Effector CD8-positive, alpha-beta T cell (primary cell): ENCODE measurements at regions not wholly inside any gene's neighbourhood (a gene's known extent, or its start where the extent isn't known, plus 50 kb on each side); places are given as distances from the start of the nearest gene placed in this dataset.

ENCODE experiments used
- DNase-seq: peaks from one replicate; lab custom pipeline; 2025; lab: John Stamatoyannopoulos, UW

DNA sequence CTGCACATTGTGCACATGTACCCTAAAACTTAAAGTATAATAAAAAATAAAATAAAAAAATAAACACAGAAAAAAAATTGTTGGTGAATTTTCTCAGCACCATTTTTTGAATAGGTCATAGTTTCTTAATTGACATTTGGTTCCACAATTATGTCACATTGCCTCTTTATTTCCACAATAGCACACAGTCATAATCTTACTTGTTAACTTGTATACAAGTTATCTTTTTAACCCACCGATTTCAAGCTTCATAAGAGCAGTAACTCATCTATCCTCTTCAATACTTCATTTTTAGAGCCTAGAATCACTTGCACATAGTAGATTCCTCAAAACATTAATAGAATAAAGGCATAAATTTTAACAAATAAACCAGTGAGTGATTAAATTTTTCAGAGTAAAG lies 1425.1 kb upstream of the LRRTM3 start:
- DNase-seq: no peak

DNA sequence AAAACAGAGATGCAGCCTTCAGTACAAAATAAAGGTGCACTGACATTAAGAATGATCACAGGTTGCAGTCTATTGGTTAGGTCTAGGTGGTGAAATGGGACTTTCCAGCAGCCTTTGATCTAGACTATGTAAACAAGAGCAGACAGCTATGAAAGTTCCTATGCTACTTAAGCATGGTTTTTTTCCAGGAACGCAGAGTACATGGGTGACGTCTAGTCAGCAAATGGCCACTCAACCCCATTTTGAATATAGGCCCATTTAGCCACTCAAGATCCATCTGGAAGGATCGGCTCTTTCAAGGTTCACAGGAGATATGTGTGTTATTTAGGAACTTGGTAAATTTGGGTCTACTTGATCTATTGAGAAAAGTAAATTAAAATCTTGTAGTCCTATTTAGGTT lies 1424.6 kb upstream of the LRRTM3 start:
- no peak for DNase-seq

DNA sequence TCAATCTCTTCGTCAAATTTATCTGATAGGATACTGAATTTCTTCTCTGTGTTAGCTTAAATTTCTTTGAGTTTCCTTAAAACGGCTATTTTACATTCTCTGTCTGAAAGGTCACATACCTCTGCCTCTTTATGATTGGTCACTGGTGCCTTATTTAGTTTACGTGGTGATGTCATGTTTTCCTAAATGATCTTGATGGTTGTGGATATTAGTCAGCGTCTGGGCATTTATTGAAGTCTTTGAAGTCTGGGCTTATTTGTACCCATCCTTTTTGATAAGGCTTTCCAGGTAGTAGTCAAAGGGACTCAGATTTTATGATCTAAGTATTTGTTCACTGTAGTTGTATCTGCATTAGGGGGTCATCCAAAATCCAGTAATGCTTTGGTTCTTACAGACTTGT lies 1407.5 kb upstream of the LRRTM3 start:
- no peak for DNase-seq

DNA sequence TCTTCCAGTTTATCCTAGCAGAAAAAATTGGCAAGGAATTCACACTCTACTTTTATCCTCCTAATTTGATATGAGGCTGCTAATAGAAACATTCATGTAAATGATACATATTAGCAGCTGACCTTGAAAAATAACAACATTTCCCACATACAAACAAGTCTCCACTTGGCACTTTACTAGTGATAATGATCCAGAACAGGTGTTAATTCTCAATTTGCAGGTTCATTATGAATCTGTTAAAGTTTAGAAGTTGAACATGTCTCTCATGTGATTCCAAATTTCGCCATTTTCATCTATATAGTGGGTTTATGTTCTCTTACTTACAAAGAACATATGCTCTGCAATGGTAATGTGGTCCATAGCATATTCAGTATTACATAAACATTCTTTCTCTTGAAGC lies 1396.8 kb upstream of the LRRTM3 start:
- no peak for DNase-seq

DNA sequence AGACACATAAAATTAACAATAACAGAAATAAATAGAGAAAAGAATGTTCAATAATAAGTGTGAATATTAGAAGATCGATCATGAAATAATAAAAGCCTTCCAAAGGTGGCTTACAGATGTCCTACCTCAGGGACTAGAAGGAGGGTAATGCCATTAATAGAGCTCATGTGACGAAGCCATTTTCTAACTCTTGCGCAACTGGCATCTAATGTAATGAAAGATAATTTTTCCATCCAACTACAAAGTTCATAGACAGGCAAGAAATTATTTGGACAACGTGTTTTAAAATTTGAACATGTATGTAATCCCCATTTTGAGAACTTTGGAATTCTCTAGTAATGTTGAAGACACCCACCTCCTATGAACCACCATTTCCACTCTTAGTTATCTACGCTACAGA lies 1394.3 kb upstream of the LRRTM3 start:
- no peak for DNase-seq

DNA sequence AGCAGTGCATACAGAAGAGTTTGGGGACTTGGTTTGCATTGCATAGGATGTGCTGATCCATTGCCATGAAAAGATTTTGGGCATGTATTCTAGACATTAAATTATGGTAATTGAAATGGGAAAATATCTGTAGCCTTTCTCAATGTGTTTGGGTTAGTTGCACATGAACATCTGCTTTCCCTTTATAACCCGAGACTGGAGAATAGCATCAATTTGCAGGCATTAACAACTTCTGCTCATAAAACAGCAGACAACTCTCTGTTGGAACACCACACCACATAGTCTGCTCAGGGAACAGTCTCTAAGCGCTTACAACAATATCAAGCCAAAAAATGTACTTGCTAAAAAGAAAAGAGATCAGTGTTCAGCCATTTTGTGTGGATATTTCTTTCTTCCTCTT lies 1391.1 kb upstream of the LRRTM3 start:
- DNase-seq: no peak

DNA sequence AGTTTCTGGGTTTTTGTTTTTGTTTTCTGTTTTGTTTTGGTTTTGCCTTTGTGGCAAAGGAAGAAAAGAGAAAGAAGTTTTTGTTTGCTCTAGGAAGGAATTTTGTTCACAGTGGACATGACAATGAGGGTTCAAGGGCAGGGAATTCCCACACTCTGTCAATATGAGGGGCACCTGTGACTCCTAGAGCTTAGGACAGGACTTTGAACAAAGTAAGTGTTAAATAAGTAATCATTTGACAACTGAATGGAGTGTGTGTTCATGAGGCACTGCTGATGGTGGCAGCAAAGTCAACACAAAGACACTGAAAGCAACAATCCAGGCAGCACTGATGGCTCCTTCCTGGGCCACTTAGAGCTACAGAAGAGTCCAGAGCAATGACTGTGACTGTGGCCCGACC lies 1381.1 kb upstream of the LRRTM3 start:
- DNase-seq: no peak

DNA sequence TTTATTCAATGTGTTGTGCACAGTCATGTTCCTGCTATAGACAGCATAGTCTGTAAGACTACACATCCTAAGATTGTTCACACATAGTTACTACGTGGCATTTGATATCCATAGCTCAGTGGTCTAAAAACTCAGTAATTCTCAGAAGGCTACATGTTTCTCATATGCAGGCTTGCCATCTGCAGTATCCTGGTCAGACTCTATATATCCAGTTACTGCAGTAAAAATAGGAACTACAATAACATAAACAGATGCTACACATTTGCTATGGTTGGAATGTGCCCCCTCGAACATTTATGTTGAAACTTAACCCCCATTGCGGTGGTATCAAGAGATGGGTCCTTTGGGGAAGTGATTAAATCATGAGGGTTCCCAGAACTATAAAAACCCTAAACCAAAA lies 1377.8 kb upstream of the LRRTM3 start:
- no peak for DNase-seq

DNA sequence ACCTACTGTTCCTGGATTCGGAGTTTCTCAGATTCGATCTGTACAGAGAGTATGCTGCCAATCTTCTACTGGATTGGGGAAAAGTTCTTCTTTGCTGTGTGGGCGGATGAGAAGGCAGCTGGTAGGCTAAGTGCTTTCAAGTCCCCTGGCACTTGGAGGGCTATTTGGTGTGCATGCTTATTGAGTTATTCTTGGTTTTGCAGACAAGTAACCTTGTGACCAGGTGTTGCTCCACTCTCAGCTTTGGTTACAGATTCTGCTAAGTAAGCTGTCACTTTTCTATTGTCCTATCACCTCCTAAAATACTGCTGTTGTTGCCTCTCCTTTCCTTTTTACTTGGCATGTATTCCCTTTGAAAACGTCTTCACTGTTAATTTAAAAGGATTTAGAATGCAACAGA lies 1375.1 kb upstream of the LRRTM3 start:
- DNase-seq: no peak

DNA sequence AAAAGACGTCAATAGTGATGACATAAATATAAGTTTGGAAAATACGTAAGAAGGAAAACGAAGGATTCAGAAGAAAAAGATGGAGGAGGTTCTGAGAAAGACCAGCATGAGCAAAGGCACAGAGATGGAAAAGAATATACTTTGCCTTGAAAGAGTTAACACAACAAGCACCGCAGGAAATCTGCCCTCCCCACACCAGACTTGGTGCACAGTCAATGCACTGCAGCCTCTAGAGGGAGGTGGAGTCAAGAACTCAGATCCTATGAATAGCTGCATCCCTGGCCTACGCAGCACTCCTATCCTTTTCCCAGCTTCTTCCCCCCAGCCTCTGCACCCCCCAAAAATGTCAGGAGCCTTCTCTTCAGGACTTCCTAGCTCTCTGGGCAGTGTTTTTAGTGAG lies 1370.6 kb upstream of the LRRTM3 start:
- no peak for DNase-seq

DNA sequence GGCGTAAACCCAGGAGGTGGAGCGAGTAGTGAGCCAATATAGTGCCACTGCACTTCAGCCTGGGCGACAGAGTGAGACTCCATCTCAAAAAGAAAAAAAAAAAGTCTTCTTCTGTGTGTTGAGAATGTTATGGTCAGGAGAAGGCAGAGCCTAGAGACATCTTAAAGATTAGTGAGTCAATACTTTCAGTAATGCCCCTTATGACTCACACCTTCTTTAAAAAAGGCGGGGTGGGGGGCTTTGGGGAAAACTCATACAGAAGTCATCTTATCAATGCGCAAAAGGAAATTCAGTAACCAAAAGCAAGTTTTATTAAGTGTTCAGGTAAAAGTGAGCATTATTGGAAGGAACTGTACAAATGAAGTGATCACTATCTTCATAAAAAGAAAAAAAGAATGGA lies 1369.8 kb upstream of the LRRTM3 start:
- DNase-seq: no peak

DNA sequence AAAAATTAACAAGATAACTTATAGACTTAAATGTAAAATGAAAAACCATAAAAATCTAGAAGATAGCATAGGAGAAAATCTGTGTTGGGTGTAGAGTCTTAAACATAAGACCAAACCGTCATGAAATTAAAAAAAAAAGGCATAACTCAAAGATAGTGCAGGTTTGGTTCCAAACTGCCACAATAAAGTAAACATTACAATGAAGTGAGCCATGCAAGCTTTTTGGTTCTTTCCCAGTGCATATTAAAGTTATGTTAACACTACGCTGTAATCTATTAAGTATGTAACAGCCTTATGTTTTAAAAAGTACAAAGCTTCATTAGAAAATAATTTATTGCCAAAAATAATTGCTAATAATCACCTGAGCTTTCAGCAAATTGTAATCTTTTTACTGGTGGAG lies 1366.5 kb upstream of the LRRTM3 start:
- no peak for DNase-seq

DNA sequence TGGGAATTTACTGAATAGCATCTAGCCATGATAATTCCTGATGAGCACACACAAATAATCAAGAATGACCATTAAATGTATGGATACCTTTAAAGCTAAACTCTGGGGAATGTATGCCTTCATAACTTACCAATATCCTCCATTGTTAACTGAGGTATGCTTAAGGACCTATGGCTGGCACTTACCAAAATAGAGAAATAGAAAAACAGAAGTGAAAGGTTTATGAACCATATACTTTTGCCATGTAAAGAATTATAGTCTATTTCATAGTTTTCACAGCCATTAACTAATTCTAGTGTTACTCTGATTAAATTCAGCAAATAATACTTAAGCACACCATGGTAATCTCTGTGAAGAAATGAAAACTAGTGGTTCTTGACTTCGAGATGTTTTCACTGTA lies 1360.6 kb upstream of the LRRTM3 start:
- DNase-seq: no peak

DNA sequence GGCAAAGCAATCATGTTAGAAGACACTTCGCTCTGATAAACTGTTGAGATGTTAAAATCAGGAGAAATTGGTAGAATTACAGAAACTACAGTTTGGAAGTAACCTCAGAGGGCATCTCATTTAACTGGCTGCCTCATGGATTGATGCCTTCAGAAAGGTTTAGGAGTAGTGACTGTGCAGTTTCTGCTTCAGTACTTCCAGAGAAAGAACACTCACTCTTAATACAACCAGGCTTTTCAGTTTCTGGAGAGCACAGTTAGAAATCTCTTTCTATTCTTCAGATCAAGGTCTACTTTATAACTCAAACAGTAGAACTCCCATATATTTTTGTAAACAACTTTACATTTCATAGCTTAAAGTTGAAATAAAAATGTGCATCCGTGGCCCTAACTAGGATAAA lies 1358.9 kb upstream of the LRRTM3 start:
- no peak for DNase-seq

DNA sequence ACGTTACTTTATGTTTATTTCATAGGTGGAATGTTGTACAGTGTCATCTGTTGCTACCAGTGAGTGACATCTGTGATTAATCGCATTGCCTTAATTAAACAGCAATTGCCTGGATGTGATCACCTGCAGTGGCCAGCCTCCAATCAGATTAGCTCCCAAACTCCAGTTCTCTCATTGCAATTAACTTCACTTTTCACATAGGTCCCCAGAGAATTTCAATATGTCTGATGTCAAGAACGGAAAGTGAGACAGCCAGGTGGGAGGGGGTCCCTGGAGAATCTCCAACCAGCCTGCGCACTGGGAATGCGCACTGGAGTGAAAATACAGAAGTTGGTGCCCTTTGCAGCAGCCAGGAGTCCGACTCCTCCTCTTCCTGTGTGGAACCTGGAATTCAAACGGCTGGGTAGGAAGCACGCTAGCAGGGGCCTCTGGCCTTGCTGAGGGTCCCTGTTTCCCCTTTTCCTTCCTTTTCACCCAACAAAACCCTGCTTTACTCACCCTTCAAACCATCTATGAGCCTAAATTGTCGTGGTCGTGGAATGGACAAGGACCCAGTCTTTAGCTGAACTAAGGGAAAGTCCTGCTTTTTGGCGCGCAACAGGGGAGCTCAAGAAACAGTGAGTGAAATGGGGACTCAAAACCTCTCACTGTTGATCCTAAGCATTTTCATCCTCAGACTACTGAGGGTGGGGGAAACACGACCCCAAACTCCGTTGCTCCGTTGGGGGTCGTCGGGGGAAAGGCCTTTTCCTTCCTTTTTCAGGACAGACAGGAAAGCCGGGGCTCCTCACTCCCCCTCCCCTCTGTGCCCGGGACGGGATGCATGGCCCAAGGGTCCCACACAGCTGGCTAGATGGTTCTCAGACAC lies 1355.5 kb upstream of the LRRTM3 start:
- DNase-seq: no peak

DNA sequence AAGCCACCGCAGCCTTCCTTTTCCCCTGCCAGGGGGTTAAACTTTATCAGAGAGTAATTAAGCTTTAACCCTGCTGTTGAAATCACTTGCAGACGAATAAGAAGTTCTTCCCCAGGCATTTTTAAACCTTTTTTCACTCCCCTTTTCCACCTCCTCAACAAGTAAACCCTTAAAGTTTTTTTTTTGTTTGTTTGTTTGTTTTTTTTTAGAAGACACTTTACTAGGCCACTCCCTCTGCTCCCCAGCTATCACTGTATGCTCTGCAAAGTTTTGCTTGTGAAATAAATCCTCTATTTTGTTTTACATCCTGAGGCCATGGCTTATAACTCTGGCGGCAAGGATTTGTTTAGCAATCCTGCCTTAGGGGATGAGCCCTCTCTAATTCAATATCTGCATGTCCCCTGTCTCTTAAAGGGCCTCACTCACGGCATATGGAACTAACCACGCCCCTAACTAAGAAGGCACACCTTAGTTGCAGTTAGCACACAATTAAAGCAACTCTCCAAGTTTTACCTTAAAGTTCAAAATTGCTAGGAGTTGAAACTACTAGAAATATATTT lies 1354.7 kb upstream of the LRRTM3 start:
- no peak for DNase-seq

DNA sequence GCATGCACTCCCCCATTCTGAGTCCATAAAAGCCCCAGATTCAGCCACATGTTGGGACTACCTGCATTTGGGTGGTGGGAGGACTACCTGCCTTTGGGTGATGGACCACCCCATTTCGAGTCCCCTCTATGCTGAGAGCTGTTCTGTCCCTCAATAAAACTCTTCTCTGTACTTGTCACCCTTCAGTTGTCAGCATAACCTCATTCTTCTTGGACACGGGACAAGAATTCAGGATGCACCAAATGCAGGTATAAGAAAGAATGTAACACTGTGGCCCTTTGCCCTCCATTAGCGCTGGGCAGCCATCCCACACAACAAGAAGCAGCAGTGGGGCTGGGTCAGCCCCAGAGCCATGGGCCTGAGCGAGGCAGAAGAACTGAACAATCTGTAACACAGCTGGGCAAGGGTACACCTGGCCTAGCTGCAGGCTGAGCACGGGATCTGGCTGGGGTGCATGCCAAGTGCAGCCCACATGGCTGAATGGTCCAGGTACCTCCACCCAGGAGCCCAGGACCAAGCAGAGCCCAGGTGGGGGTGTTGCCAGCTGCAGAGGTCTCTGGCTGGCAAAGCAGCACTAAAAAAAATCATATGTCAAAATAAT lies 1344.3 kb upstream of the LRRTM3 start:
- no peak for DNase-seq

DNA sequence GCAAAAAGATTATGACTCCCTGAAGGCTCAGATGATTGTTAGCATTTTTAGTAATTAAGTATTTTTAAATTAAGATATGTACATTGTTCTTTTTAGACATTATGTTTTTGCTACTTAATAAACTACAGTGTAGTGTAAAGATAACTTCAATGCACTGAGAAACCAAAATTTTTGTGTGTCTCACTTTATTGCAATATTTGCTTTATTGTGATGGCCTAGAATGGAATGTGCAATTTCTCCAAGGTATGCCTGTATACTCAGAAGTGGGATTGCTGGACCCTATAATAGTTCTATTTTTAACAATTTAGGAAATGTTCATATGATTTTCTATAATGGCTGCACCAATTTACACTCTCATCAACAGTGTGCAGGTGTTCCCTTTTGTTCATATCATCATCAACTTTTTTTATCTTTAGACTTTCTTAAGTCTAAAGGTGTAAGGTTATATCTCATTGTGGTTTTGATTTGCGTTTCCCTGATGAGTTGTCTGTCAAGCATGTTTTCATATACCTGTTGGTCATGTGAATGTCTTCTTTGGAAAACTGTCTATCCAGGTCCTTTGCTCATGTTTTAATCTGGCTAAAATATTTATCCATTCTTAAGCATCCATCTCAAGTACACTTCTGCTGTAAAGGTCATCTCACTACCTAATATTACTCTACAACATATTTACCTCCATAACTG lies 1323.5 kb upstream of the LRRTM3 start:
- DNase-seq: no peak

DNA sequence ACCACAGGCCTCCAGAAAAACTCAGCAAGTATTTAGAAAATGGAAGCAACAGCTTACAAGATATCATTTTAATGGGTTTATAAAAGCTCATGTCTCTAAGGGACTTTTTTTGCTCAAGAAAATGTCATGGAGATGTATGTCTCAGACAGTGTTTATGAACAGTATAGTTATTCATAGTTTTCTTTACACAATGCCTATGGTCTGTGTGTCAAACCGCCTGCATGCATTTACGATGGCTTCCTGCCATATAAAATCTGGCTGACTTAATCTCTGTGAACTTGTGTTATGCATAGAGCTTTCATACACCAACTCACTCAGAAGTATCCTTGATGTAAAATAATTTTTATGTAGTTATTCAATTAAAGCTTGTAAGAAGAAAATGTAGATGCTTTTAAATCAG lies 1314.2 kb upstream of the LRRTM3 start:
- no peak for DNase-seq

DNA sequence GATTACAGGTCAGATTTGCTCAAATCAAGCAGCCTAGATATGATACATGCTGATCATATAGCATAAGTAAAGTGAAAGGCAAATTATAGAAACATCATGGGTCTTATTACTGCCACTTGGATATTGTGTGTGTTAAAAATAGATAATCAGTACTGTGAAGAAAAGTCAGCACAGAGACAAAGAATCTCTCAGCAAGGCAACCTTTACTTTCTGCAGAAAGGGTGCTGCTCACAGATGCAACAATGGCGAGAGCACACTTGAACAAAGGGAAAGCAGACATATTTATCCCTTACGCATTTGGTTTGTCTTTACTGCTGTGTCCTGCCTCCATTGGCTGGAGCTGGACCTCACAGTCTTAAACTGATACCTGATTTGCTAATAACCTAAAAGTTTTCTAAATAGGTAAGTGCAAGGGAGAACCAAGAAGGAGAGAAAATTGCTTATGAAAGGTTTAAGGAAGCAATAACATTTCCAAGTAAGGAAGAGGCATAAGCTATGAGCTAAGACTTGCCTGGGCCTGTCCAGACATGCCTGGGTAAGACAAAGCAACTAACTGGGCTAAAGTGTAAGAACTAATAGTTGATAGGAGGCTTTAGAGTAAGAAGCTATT lies 1310.8 kb upstream of the LRRTM3 start:
- no peak for DNase-seq

DNA sequence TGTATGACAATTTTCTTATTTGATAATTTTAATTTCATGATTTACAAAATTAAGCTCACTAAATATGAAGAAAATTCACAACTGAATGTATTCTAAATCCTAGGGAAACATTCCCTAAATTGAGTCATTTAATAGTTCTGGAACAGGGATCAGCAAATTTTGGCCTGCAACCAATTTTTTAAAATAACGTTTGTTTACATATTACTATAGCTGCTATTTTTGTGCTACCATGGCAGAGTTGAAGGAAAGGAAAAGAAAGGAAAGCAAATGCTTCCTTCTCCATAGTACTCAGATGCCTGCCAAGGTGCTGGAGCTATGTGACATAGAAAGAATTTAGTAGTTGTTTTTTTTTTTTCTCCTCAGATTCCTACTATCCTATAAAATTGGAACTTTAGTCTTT lies 1307.7 kb upstream of the LRRTM3 start:
- no peak for DNase-seq

DNA sequence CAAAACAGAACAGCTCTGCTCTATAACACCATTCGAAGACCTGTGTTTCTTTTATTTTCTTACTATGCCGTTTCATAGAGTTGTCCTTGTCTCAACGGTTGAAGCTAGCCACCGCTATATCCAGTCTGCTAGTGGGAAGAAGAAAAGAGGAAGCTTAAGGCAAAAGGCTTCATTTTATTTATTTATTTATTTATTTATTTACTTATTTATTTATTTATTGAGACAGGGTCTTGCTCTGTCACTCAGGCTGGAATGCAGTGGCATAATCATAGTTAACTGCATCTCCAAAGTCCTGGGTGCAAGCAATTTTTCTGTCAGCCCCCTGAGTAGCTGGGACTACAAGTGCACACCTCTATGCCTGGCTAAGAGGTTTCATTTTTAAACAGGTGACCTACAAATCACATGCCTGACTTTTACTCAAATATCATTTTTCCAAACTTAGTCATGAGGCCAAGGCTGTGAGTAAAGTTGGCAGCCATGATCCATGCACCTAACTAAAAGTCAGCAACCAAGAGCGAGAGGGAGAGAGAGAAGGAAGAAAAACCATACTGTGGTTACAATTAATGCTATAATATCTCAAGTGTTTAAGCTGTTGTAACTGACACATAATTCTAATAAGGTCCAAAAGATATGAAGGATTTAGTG lies 1305.3 kb upstream of the LRRTM3 start:
- DNase-seq: no peak
